Peyer's patch (tissue), 4 donors: ENCODE measurements at regions not wholly inside any gene's neighbourhood (a gene's known extent, or its start where the extent isn't known, plus 50 kb on each side); places are given as distances from the start of the nearest gene placed in this dataset.

Experiments used
- POLR2A ChIP-seq, 2 donors: fragments of 450-650 bp; IDR thresholded peaks; one replicate each; pipeline ENCODE4 v1.5.1; 2017; ENCODE audit warnings: antibody characterized with exemption in 2 of 2, mild to moderate bottlenecking in 2 of 2, moderate library complexity in 2 of 2
- TF ChIP-seq, protein P1 (sequence below), 6 experiments: fragments of 450-650 bp in 4 of 6; fragments of 200-600 bp in 2 of 6; sonication (generic) in 1 of 6; IDR thresholded peaks; one replicate each; pipeline ENCODE4 v1.5.1; 2017 to 2019; ENCODE audit warnings: antibody characterized with exemption in 6 of 6, mild to moderate bottlenecking in 3 of 6, moderate library complexity in 1 of 6

DNA sequence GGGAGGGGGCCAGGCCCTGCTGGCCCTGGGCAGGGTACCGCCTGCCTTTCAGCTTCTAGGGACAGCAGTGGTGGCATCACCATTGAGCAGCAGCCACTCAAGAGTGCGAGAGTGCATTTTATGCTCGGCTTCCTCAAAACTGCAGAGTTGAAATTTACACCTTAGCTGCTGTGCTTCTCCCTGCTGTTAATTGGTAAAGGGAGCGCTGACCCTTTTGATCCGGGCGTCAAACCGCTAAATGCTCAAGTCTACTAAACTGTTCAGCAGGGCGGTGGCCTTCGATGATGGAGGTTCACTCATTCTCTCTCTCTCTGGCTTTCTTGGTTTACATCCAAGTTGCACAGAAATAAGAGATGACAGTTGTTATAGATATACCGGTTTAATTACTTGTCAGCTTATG, 368.6 kb upstream of the IRX2 start:
- TF ChIP-seq, protein P1, sequence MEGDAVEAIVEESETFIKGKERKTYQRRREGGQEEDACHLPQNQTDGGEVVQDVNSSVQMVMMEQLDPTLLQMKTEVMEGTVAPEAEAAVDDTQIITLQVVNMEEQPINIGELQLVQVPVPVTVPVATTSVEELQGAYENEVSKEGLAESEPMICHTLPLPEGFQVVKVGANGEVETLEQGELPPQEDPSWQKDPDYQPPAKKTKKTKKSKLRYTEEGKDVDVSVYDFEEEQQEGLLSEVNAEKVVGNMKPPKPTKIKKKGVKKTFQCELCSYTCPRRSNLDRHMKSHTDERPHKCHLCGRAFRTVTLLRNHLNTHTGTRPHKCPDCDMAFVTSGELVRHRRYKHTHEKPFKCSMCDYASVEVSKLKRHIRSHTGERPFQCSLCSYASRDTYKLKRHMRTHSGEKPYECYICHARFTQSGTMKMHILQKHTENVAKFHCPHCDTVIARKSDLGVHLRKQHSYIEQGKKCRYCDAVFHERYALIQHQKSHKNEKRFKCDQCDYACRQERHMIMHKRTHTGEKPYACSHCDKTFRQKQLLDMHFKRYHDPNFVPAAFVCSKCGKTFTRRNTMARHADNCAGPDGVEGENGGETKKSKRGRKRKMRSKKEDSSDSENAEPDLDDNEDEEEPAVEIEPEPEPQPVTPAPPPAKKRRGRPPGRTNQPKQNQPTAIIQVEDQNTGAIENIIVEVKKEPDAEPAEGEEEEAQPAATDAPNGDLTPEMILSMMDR (IDR thresholded peaks at IDR 0.05): no peak
- no peak for TF ChIP-seq POLR2A (IDR thresholded peaks at IDR 0.05)
